ENCODE measurements at regions not wholly inside any gene's neighbourhood (a gene's known extent, or its start where the extent isn't known, plus 50 kb on each side); places are given as distances from the start of the nearest gene placed in this dataset.

GRCh38 chr13:70457474-70457873, 349.2 kb upstream of the KLHL1 start:
- no peak for TF ChIP-seq CTCF (IDR thresholded peaks at IDR 0.05)
- no peak for TF ChIP-seq POLR2A (IDR thresholded peaks at IDR 0.05)
- TF ChIP-seq EP300 (IDR thresholded peaks at IDR 0.05): no peak

All from tibial nerve (tissue), 4 donors.